Common myeloid progenitor, CD34-positive (primary cell): ENCODE measurements at regions not wholly inside any gene's neighbourhood (a gene's known extent, or its start where the extent isn't known, plus 50 kb on each side); places are given as distances from the start of the nearest gene placed in this dataset.

Experiments used
- CTCF ChIA-PET: fragments of 350-600 bp; sonication (Branson Sonifier 250); formaldehyde crosslinking; loops from one replicate; lab custom pipeline; 2021; ENCODE audit warnings: antibody characterized with exemption; lab: Charles Lee
- POLR2A ChIA-PET: fragments of 350-600 bp; sonication (Branson Sonifier 250); formaldehyde crosslinking; loops from one replicate; lab custom pipeline; 2021; ENCODE audit warnings: antibody characterized with exemption; lab: Charles Lee
- DNase-seq, 3 donors: peaks; one replicate each; pipeline versions ENCODE4 v3.0.0 to v3.0.0-alpha.2; 2013
- H3K27ac ChIP-seq, 2 experiments: 1 replicate in 1 of 2; 2 replicates in 1 of 2; pipeline ENCODE4 v1.7.0; 2013; ENCODE audit warnings: inconsistent platforms in 2 of 2, low read length in 2 of 2, mild to moderate bottlenecking in 2 of 2, low read depth in 1 of 2, moderate library complexity in 1 of 2; ENCODE audit not compliant: severe bottlenecking in 2 of 2, insufficient read depth in 1 of 2, poor library complexity in 1 of 2
- H3K27me3 ChIP-seq, 5 experiments: replicated peaks in 2 of 5; 1 replicate in 3 of 5; 2 replicates in 2 of 5; pipeline versions ENCODE4 v1.6.1 to v1.7.0; 2013; ENCODE audit warnings: low read length in 4 of 5, mild to moderate bottlenecking in 2 of 5, moderate library complexity in 2 of 5, inconsistent platforms in 1 of 5; ENCODE audit not compliant: insufficient read depth in 5 of 5, control insufficient read depth in 4 of 5
- H3K36me3 ChIP-seq, 4 experiments: 1 replicate in 2 of 4; 2 replicates in 2 of 4; pipeline versions ENCODE4 v1.6.1 to v1.7.0; 2013; ENCODE audit warnings: low read length in 3 of 4, control low read depth in 1 of 4, mild to moderate bottlenecking in 1 of 4; ENCODE audit not compliant: control insufficient read depth in 4 of 4, insufficient read depth in 4 of 4
- H3K4me1 ChIP-seq, 4 experiments: 1 replicate in 3 of 4; 2 replicates in 1 of 4; pipeline versions ENCODE4 v1.6.1 to v1.7.1; 2013; ENCODE audit warnings: low read length in 3 of 4, mild to moderate bottlenecking in 3 of 4, control low read depth in 1 of 4, inconsistent platforms in 1 of 4, moderate library complexity in 1 of 4; ENCODE audit not compliant: control insufficient read depth in 4 of 4, insufficient read depth in 4 of 4; ENCODE audit errors: control extremely low read depth in 1 of 4
- H3K4me3 ChIP-seq, 7 experiments: 1 replicate in 4 of 7; 2 replicates in 3 of 7; pipeline versions ENCODE4 v1.5.1 to v1.7.0; 2013; ENCODE audit warnings: mild to moderate bottlenecking in 7 of 7, low read length in 6 of 7, moderate library complexity in 6 of 7, inconsistent platforms in 2 of 7, low read depth in 2 of 7, control low read depth in 1 of 7; ENCODE audit not compliant: insufficient read depth in 4 of 7, control insufficient read depth in 1 of 7; ENCODE audit errors: extremely low read depth in 1 of 7
- H3K9me3 ChIP-seq, 5 experiments: 1 replicate in 4 of 5; 2 replicates in 1 of 5; pipeline versions ENCODE4 v1.6.1 to v1.7.1; 2013; ENCODE audit warnings: low read length in 4 of 5, mild to moderate bottlenecking in 2 of 5, inconsistent platforms in 1 of 5, low read depth in 1 of 5, moderate library complexity in 1 of 5; ENCODE audit not compliant: control insufficient read depth in 4 of 5, insufficient read depth in 2 of 5; ENCODE audit errors: control extremely low read depth in 1 of 5
- WGBS: methylation state at CpG from one replicate; pipeline ENCODE4 v1.1.5; 2013; ENCODE audit not compliant: insufficient coverage; 5-methylcytosine and 5-hydroxymethylcytosine counted together

DNA sequence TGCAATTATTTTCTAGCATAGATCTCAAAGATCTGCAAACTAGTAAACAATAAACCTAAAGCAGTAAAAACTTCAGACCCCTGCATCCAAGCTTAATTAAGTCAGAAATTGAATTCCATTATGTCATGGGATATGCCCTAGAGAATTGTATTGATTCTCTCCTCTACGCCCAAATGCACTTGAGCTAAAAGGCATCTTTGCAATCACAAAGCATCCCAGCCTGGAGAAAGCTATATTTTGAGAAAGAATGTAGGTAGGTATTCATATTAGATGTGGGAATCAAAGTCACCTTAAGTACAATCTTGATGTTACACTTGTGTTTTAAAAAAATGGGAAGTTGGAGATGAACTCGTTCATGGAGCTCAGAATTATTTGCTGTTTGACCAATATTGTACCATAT, 386.7 kb downstream of the ADAMTS20 start:
- DNase-seq, result no peak
- Histone ChIP-seq H3K27me3 (no peaks in the 10 kb centered on the region), H3K4me1 (no peaks in the 10 kb centered on the region), H3K36me3 (no peaks in the 10 kb centered on the region), H3K9me3 (no peaks in the 10 kb centered on the region), H3K27ac (no peak overlapping the region), H3K4me3 (no peak overlapping the region)
- ChIA-PET CTCF (no interaction called here), POLR2A (no interaction called here)
- whole genome bisulfite sequencing, result no CpG with 5 or more reads among the region's 2 CpGs

GRCh38 chr12:43162138-43162537, 389.9 kb downstream of the ADAMTS20 start:
- Histone ChIP-seq H3K36me3 (no peaks in the 10 kb centered on the region), H3K9me3 (peaks cover 0 to 3% (median 0%) of the 10 kb centered on the region in 5 experiments), H3K4me3 (no peak overlapping the region), H3K27me3 (no peaks in the 10 kb centered on the region), H3K27ac (no peak overlapping the region), H3K4me1 (no peaks in the 10 kb centered on the region)
- WGBS, result no CpG with 5 or more reads among the region's 3 CpGs
- no peak for DNase-seq
- ChIA-PET CTCF (no interaction called here), POLR2A (no interaction called here)

DNA sequence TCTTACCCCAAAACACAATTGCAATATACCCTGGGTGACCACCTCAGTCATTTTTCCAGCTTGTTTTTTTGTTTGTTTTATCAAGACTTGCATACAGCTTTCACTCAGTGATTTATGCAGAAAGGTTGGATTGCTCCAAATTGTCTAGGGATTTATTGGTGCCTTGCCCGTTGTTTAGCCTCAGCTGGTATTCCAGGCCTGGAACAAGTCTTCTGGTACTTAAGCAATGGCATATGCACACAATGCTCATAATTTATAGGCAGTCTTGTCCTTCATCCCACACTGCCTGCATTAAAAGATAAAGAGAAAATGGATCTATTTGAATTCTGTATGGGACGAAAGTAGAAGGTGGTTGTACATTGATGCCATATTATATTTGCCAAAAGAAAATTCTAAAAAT, 392.5 kb downstream of the ADAMTS20 start:
- POLR2A ChIA-PET, result no interaction called here
- H3K27ac ChIP-seq, result no peak overlapping the region
- H3K9me3 ChIP-seq, result peaks cover 0 to 3% (median 0%) of the 10 kb centered on the region in 5 experiments
- H3K27me3 ChIP-seq, result no peaks in the 10 kb centered on the region
- H3K36me3 ChIP-seq, result no peaks in the 10 kb centered on the region
- WGBS, result 100% methylated on average over 1 of the region's 2 CpGs
- no peaks in the 10 kb centered on the region for H3K4me1 ChIP-seq
- DNase-seq, result no peak
- CTCF ChIA-PET, result interaction anchor here (1.4 kb wide), 1 partner anchor 10 kb away, joined by 4 read pairs; no protein-coding TSS in a partner anchor
- H3K4me3 ChIP-seq, result no peak overlapping the region

DNA sequence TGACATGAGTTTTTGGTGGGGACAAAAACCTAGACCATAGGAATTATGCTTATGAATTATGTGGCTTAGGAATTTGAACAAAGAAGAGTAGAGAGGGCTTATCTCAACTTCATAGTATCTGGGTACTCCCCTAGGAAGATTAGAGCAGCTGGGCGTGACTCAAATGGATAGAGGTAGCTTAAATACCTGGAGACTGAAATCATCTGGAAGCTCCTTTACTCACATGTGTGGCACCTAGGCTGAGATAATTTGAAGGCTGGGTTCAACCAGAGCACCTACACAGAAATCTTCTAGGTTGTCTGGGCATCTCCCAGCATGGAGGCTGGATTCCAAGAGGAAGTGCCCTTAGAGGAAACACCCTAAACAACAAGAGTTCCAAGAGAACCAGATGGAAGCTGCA, 393.9 kb downstream of the ADAMTS20 start:
- WGBS, result 100% methylated on average over 1 of the region's 1 CpG
- H3K4me3 ChIP-seq, result no peak overlapping the region
- no peaks in the 10 kb centered on the region for H3K36me3 ChIP-seq
- peaks cover 0 to 3% (median 0%) of the 10 kb centered on the region in 5 experiments for H3K9me3 ChIP-seq
- DNase-seq, result no peak
- no peaks in the 10 kb centered on the region for H3K27me3 ChIP-seq
- ChIA-PET POLR2A (interaction anchor here (0.5 kb wide), 1 partner anchor 1512 kb away, joined by 3 read pairs; no protein-coding TSS in a partner anchor), CTCF (no interaction called here)
- H3K27ac ChIP-seq, result no peak overlapping the region
- no peaks in the 10 kb centered on the region for H3K4me1 ChIP-seq

GRCh38 chr12:43155376-43155775, 396.6 kb downstream of the ADAMTS20 start:
- Histone ChIP-seq H3K36me3 (no peaks in the 10 kb centered on the region), H3K9me3 (peaks cover 0 to 3% (median 0%) of the 10 kb centered on the region in 5 experiments), H3K4me1 (no peaks in the 10 kb centered on the region), H3K27ac (no peak overlapping the region), H3K4me3 (no peak overlapping the region), H3K27me3 (no peaks in the 10 kb centered on the region)
- ChIA-PET POLR2A (no interaction called here), CTCF (no interaction called here)
- DNase-seq, result no peak
- 100% methylated on average over 2 of the region's 2 CpGs for WGBS

GRCh38 chr12:43154498-43155045, 397.4 kb downstream of the ADAMTS20 start:
- H3K4me1 ChIP-seq, result no peaks in the 10 kb centered on the region
- peaks cover 0 to 3% (median 0%) of the 10 kb centered on the region in 5 experiments for H3K9me3 ChIP-seq
- H3K36me3 ChIP-seq, result no peaks in the 10 kb centered on the region
- no peak overlapping the region for H3K4me3 ChIP-seq
- CTCF ChIA-PET, result no interaction called here
- no CpG with 5 or more reads among the region's 5 CpGs for WGBS
- DNase-seq, result no peak
- H3K27ac ChIP-seq, result no peak overlapping the region
- no peaks in the 10 kb centered on the region for H3K27me3 ChIP-seq
- POLR2A ChIA-PET, result no interaction called here

DNA sequence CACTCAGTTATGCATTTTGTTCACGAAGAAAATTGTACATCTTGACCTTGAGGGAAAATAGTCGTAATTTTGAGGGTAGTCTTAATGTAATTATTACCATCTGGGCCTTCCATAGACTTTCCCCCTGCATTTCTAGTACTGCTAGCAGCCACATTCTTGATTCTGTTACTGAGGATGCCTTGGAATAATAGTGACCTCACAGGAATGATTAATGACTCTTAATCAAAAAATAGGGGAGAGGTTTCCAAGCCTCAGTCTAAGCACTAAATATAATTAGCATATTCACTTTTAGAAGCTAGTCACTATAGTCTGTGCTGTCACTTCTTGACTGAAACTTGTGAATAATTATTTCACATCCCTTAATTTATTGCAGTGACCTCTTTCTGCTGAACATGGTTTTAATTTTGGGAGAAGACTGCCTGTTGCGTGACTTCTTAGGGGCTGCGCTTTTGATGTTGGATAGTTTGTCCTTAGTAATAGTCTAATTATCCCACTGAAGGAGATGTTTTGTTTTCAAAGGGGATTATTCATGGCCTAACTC, 400.5 kb downstream of the ADAMTS20 start:
- H3K27ac ChIP-seq, result no peak overlapping the region
- H3K27me3 ChIP-seq, result no peaks in the 10 kb centered on the region
- no peak for DNase-seq
- ChIA-PET CTCF (no interaction called here), POLR2A (no interaction called here)
- H3K4me3 ChIP-seq, result no peak overlapping the region
- H3K4me1 ChIP-seq, result no peaks in the 10 kb centered on the region
- H3K9me3 ChIP-seq, result no peaks in the 10 kb centered on the region
- no peaks in the 10 kb centered on the region for H3K36me3 ChIP-seq
- no CpG with 5 or more reads among the region's 4 CpGs for WGBS
